ENCODE measurements at regions not wholly inside any gene's neighbourhood (a gene's known extent, or its start where the extent isn't known, plus 50 kb on each side); places are given as distances from the start of the nearest gene placed in this dataset.

GRCh38 chr6:4295783-4296155, 160.4 kb upstream of the ECI2 start:
- TF ChIP-seq REST (IDR thresholded peaks at IDR 0.05; ENCODE audit: insufficient read depth in 1 of 2, low read depth in 2 of 2, low read length in 2 of 2) (no peak), POLR2AphosphoS5 (IDR thresholded peaks at IDR 0.05; ENCODE audit: low read depth, low read length) (no peak)

Data from PFSK-1 (cell line).